Gastroesophageal sphincter (tissue), 4 donors: ENCODE measurements at regions not wholly inside any gene's neighbourhood (a gene's known extent, or its start where the extent isn't known, plus 50 kb on each side); places are given as distances from the start of the nearest gene placed in this dataset.
A peak's percentile ranks its signal among the peaks of the same experiment; 100 is the strongest.
"Not testable (repeated sequence)": the region's sequence is repeated elsewhere in the genome, so short reads cannot be mapped to it uniquely, and the experiment has no call there.

Source experiments
- ATAC-seq: fragments of 150-250 bp; one replicate; pipeline ENCODE4 v1.9.1; 2016; ENCODE audit warnings: mild to moderate bottlenecking, moderate library complexity
- H3K27ac ChIP-seq, 4 donors: fragments of 200-600 bp; sonication (generic) in 3 of 4; 1 replicate in 3 of 4; 2 replicates in 1 of 4; pipeline ENCODE4 v1.5.1; 2016 to 2019
- H3K27me3 ChIP-seq: fragments of 200-600 bp; sonication (generic); one replicate; pipeline ENCODE4 v1.5.1; 2019
- H3K36me3 ChIP-seq, 2 donors: fragments of 200-600 bp; sonication (generic); one replicate each; pipeline ENCODE4 v1.5.1; 2019; ENCODE audit warnings: control low read depth in 1 of 2
- H3K4me1 ChIP-seq, 3 donors: fragments of 200-600 bp; sonication (generic); 1 replicate in 2 of 3; 2 replicates in 1 of 3; pipeline ENCODE4 v1.5.1; 2016 to 2019; ENCODE audit warnings: control low read depth in 2 of 3
- H3K4me3 ChIP-seq, 2 donors: fragments of 200-600 bp; sonication (generic); one replicate each; pipeline ENCODE4 v1.5.1; 2019; ENCODE audit warnings: mild to moderate bottlenecking in 1 of 2, moderate library complexity in 1 of 2
- H3K9me3 ChIP-seq, 3 donors: fragments of 200-600 bp; sonication (generic); one replicate each; pipeline ENCODE4 v1.5.1; 2017 to 2019; ENCODE audit warnings: control low read depth in 2 of 3
- EP300 ChIP-seq: sonication (generic); formaldehyde crosslinking; IDR thresholded peaks from one replicate; pipeline ENCODE4 v1.6.1; 2017; ENCODE audit warnings: antibody characterized with exemption, mild to moderate bottlenecking
- POLR2A ChIP-seq, 2 donors: fragments of 450-650 bp; IDR thresholded peaks; one replicate each; pipeline ENCODE4 v1.6.1; 2017; ENCODE audit warnings: antibody characterized with exemption in 2 of 2, mild to moderate bottlenecking in 2 of 2, moderate library complexity in 1 of 2
- POLR2AphosphoS5 ChIP-seq: sonication (generic); formaldehyde crosslinking; IDR thresholded peaks from one replicate; pipeline ENCODE4 v1.6.1; 2017; ENCODE audit warnings: antibody characterized with exemption
- WGBS, 2 donors: methylation state at CpG; one replicate each; pipeline ENCODE4 v1.1.5; 2018; ENCODE audit warnings: low coverage in 1 of 2; 5-methylcytosine and 5-hydroxymethylcytosine counted together
- TF ChIP-seq, protein P1 (sequence below), 4 experiments: fragments of 200-600 bp in 2 of 4; fragments of 450-650 bp in 2 of 4; sonication (generic) in 1 of 4; IDR thresholded peaks; one replicate each; pipeline ENCODE4 v1.5.1; 2017 to 2019; ENCODE audit warnings: antibody characterized with exemption in 4 of 4, mild to moderate bottlenecking in 2 of 4, moderate library complexity in 2 of 4

DNA sequence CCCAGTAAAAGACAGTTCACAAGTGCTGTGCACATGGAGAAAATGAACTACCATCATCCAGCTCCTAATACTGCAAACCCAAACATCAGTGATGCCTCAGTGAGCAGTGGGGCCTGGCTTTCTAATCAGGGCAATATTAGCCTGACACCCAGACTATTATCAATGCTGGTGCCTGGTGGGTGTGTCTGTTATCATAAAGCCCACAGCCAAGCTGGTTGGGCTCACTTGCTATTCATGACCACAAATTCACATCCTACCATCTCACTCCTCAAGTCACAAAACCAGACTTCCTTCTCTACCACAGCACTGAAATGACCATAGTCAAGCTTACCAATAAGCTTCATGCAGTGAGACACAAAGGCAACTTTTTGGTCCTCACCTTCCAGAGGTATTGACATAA, 180.8 kb upstream of the PLN start:
- Histone ChIP-seq H3K9me3 (peaks cover 0 to 7% (median 0%) of the 10 kb centered on the region in 3 donors), H3K4me3 (no peak overlapping the region), H3K27me3 (no peaks in the 10 kb centered on the region), H3K36me3 (no peaks in the 10 kb centered on the region), H3K27ac (no peak overlapping the region), H3K4me1 (peaks cover 0 to 5% (median 0%) of the 10 kb centered on the region in 3 donors)
- TF ChIP-seq EP300: no peak
- TF ChIP-seq, protein P1, sequence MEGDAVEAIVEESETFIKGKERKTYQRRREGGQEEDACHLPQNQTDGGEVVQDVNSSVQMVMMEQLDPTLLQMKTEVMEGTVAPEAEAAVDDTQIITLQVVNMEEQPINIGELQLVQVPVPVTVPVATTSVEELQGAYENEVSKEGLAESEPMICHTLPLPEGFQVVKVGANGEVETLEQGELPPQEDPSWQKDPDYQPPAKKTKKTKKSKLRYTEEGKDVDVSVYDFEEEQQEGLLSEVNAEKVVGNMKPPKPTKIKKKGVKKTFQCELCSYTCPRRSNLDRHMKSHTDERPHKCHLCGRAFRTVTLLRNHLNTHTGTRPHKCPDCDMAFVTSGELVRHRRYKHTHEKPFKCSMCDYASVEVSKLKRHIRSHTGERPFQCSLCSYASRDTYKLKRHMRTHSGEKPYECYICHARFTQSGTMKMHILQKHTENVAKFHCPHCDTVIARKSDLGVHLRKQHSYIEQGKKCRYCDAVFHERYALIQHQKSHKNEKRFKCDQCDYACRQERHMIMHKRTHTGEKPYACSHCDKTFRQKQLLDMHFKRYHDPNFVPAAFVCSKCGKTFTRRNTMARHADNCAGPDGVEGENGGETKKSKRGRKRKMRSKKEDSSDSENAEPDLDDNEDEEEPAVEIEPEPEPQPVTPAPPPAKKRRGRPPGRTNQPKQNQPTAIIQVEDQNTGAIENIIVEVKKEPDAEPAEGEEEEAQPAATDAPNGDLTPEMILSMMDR (IDR thresholded peaks at IDR 0.05): no peak
- no peak for TF ChIP-seq POLR2AphosphoS5
- TF ChIP-seq POLR2A (IDR thresholded peaks at IDR 0.05): no peak
- ATAC-seq: no peak

DNA sequence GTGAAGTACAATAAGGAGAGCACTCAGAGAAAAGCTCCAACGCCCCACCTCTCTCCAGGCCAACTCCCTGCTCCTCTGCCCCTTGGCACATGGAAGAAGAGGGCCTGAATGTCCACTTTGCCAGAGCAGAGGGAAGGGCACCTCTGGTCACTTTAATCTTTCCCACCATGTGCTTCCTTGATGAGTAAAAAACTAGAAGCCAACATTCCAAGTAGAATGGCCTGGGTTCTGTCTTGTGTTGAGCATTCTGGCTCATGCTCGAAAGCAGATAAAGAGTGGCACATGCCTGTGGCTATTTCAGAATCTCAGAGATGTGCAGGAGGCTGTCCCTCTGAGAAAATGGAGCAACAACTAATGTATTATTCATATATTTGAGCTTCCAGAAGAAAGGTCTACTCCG, 177.4 kb upstream of the PLN start:
- Histone ChIP-seq H3K27me3 (no peaks in the 10 kb centered on the region), H3K36me3 (no peaks in the 10 kb centered on the region), H3K4me1 (peaks cover 0 to 15% (median 2%) of the 10 kb centered on the region in 3 donors), H3K27ac (no peak overlapping the region), H3K9me3 (peaks cover 0 to 7% (median 0%) of the 10 kb centered on the region in 3 donors), H3K4me3 (no peak overlapping the region)
- TF ChIP-seq POLR2A (IDR thresholded peaks at IDR 0.05) (no peak), EP300 (no peak), POLR2AphosphoS5 (no peak)
- WGBS, 2 donors: 67 to 83% methylated on average over 2 to 3 of the region's 3 CpGs
- ATAC-seq: no peak

DNA sequence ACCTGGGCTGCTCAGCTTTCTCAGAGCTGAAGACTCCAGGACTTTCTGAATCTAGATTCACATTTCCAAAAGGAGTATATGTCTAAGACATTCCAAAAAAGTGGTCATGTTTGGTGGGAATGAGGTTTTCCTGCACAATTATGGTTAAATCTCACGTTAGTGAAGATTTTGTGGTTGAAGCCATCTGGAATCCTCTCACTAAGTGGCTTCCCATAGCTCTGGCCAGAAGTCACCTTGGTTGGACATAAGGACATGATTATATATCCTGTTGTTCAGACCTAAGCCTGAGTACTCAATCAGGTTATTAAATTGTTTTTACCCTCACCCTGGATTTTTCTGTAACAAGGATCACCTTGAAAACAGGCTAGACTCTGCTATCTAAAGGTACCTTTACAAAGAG, 176.1 kb upstream of the PLN start:
- peaks cover 0 to 15% (median 2%) of the 10 kb centered on the region in 3 donors for H3K4me1 ChIP-seq
- H3K4me3 ChIP-seq: no peak overlapping the region
- no peaks in the 10 kb centered on the region for H3K36me3 ChIP-seq
- no peak for ATAC-seq
- H3K9me3 ChIP-seq: peaks cover 0 to 7% (median 0%) of the 10 kb centered on the region in 3 donors
- 80 to 85% methylated on average over 1 of the region's 1 CpG for WGBS, 2 donors
- H3K27ac ChIP-seq: peak overlapping the region in 1 of 4 donors; percentile 31
- TF ChIP-seq, protein P1 (IDR thresholded peaks at IDR 0.05): no peak
- TF ChIP-seq EP300 (no peak), POLR2A (IDR thresholded peaks at IDR 0.05) (no peak), POLR2AphosphoS5 (no peak)
- no peaks in the 10 kb centered on the region for H3K27me3 ChIP-seq

DNA sequence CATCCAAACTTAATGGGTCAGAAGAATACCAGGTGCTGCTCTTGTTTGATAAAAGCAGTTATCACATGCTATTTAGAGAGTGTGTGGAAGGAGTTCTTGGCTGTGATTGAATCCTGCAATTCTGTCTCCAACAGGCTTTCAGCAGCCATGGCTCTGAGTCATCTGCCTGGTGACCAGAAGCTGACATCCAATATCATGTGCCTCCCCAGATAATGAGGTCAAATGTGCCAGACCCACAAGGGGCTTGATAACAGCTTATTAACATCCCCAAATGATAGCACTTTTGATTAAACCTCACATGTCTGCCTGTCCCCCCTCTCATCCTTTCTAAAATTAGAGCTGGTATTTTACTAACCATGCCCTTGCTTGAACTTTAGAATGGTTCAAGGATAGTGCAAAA, 175.7 kb upstream of the PLN start:
- ATAC-seq: peak; percentile 41
- TF ChIP-seq EP300: no peak
- TF ChIP-seq, protein P1 (IDR thresholded peaks at IDR 0.05): no peak
- no peak for TF ChIP-seq POLR2A (IDR thresholded peaks at IDR 0.05)
- TF ChIP-seq POLR2AphosphoS5: no peak
- Histone ChIP-seq H3K9me3 (peaks cover 0 to 7% (median 0%) of the 10 kb centered on the region in 3 donors), H3K27me3 (no peaks in the 10 kb centered on the region), H3K4me3 (no peak overlapping the region), H3K27ac (peak overlapping the region in 1 of 4 donors; percentile 31), H3K4me1 (peaks cover 0 to 15% (median 2%) of the 10 kb centered on the region in 3 donors), H3K36me3 (no peaks in the 10 kb centered on the region)

DNA sequence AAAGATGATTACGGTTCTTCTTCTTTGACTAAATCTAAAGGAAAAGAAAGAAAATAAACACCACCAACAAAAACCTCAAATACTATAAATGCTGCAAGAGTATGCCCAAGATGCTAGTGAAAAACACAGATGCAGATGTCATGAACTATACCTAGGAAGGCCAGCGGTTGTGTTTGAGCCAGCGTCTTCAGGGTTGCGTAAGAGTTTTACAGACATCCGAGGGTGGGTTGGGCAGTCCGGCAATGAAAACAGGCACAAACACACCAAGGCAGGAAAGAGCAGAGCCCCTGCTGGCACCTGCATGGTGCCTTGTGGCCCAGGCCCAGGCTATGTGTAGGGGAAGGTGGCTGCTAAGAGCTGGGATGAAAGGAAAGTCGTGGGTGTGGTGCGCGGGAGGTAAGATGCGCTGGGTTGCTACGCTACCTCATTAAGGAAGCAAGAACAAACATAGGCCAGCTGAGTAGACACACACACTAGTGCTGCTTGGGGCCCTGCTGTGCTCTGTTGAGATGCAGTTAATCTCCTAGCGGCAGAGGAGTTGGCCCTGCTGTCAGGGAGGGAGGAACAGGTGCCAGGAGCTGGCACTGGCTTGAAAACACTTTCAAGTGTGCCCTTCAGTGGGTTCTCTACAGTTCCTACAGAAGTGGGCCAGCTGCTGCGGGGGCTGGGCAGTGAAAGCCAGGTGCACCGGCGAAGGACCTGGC, 170.2 kb upstream of the PLN start:
- Histone ChIP-seq H3K36me3 (no peaks in the 10 kb centered on the region), H3K4me1 (peaks cover 0 to 9% (median 0%) of the 10 kb centered on the region in 3 donors), H3K4me3 (no peak overlapping the region), H3K9me3 (no peaks in the 10 kb centered on the region), H3K27ac (peak overlapping the region in 1 of 4 donors; percentile 40), H3K27me3 (no peaks in the 10 kb centered on the region)
- no peak for ATAC-seq
- WGBS, 2 donors: 76 to 100% methylated on average over 1 to 11 of the region's 15 CpGs
- TF ChIP-seq POLR2AphosphoS5 (no peak), POLR2A (IDR thresholded peaks at IDR 0.05) (no peak)
- TF ChIP-seq, protein P1 (IDR thresholded peaks at IDR 0.05): no peak

DNA sequence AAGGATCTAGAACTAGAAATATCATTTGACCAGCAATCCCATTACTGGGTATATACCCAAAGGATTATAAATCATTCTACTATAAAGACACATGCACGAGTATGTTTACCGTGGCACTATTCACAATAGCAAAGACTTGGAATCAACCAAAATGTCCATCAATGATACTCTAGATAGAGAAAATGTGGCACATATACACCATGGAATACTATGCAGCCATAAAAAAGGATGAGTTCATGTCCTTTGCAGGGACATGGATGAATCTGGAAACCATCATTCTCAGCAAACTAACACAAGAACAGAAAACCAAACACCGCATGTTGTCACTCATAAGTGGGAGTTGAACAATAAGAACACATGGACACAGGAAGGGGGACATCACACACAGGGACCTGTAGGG, 167.5 kb upstream of the PLN start:
- H3K27me3 ChIP-seq, H3K4me3 ChIP-seq, H3K4me1 ChIP-seq, H3K36me3 ChIP-seq, H3K9me3 ChIP-seq, H3K27ac ChIP-seq, ATAC-seq: not testable (repeated sequence)
- WGBS, 2 donors: 89 to 100% methylated on average over 2 to 3 of the region's 3 CpGs
